ENCODE measurements at regions not wholly inside any gene's neighbourhood (a gene's known extent, or its start where the extent isn't known, plus 50 kb on each side); places are given as distances from the start of the nearest gene placed in this dataset.
A peak's percentile ranks its signal among the peaks of the same experiment; 100 is the strongest.

DNA sequence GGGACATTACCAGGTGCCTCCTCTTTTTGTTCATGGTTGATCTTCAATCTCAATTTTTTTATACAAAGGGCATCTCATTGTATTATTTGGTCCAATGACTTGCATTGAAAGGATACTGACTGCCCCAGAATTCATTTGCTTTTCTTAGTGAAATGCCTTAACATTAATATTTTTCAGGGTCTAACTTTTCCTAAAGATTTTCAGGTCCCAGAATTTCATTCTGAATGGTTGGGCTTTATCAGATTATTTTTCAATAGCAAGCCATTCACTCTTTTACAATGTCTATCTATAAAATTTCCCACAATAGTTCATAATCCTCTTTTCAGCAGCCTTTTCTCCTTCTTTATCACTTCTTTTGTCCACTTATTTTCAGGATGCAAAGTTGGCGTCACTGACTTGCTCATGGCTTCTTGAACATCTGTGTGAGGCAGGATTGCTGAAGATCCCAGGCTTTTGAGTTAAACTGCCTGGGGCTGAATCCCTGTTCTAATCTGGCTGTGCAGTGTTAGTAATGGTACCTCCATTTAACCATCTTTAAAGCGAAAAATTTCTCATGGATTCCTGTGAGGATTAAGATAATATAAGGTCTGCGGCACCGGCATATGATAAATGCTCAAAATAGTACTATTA is 131.7 kb upstream of the HDAC9 start:
- no peak for DNase-seq (ENCODE audit: low read depth)

DNA sequence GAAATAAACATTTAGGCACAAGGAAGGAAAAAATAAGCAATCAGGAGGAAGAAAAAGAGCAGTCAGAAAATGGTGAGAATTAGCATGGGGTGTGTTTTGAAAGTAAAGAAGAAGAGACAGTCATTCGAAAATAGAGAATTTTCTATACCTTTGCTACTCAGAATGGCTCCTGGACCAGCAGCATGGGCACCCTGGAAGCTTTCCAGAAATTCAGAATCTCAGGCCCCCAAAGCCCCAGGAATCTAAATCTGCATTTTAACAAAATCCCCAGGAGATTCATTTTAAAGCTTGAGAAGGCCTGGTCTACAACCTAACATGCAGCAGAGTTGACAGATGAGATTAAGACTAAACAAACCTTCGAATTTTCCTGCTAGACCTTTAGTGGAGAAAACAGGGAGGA is 131.2 kb upstream of the HDAC9 start:
- DNase-seq (ENCODE audit: low read depth) = no peak

DNA sequence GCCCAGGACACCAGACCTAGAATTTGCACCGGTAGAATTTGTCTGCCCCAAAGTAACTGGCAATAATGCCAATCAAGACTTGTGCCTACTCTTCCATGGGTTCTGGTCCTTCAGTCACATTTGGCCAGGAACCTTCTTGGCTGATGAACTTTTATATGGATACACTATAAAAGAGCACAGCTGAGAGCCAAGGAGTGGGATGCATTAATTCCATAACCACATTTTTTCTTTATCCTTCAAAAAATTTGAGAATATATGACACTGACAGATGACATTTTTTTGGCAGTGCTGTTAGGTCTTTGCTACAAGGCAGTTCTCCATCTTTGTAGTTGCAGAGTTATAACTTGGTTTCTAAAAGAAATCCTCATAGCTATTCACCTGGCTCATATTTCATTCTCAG is 129.2 kb upstream of the HDAC9 start:
- no peak for DNase-seq (ENCODE audit: low read depth)

DNA sequence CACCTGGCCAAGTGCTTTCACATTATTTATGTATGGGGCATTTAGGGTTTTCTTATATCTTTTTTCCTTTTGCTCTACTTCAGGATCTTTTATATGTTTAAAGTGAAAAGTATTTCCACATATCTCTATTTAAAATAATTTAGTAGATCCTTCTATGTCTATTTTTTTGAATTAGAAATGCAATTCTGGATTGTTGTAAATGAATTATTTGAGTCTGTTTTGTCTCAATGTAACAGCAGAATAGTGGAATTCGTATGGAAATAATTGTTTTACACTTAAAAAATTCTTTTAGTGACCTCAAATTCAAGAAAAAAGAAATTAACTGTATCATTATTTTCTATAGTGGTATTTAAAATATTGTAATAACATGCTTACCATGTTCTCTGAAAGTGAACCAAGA is 126.5 kb upstream of the HDAC9 start:
- no peak for DNase-seq (ENCODE audit: low read depth)

DNA sequence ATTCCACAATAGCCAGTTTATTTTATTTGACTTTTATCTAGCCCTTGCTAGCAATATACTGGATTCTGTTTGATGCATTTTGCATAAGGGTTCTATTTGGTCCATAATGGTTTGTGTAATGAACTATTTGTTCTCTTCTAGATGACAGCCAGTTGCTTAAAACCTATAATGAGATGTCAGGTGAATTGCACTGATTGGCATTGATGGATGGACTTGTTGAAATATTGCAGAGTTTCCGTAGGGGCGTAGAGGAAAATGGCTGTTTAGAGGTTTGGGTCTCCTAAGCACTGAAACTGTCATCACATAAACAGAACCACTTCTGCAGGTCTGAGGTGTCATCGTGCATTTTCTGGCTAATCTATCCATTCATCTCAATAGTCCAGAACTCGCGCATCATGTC is 124.9 kb upstream of the HDAC9 start:
- no peak for DNase-seq (ENCODE audit: low read depth)

DNA sequence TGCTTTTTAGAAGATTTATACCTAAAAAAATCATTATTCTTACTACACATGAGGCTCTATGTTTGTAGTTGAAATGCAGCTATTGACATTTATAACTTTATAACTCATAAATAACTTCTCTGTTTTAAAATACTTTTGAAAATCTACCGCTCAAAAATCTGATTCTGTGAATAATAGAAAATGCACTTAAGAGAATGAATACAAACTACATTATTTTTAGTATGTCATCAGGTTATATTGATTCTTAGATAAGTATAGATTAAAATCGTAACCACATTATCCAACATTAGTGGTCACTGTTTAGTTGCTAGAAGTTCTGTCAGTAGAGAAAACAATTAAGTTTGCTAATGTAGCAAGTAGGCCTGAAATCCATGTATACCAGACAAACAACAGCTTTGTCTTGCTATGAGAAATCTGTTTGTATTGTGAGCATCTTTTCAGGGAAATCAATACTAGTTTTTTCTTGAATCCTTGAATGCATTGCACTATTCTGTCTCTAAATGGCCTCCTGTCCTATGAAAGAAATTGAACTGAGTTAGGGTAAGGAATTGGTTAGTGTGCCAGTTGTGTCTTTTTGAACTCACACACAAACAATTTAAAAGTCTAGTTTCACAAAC is 116.5 kb upstream of the HDAC9 start:
- DNase-seq (ENCODE audit: low read depth) = no peak

DNA sequence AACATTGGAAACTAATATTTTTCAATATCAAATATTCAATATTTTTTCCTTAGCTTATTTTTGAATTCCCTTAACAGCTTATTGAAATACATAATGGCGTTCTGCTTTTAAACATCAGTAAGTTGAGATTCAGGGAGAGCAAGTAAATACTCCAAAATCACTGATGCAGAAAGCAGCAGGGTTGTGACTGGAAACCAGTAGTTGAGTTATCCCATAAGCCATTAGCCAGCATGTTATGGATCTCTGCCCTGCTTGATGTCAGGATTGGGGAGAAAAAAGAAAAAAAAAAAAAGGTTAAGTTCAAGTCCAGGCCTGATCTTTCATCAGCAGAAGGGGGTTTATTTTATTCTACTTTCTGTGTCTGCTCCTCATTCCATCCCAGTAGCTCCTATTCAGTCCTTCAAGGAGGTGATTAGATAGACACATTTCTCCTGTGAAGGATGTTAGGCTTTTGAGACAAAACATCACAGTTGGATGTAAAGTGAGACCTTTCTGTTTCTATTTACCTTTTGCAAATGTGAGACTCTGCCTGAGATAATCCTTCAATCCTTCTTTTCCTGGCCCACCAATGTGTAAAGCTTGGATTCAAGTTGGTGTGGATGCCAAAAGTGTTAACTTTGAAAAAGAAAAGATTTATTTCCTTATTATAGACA is 110.9 kb upstream of the HDAC9 start:
- no peak for DNase-seq (ENCODE audit: low read depth)

DNA sequence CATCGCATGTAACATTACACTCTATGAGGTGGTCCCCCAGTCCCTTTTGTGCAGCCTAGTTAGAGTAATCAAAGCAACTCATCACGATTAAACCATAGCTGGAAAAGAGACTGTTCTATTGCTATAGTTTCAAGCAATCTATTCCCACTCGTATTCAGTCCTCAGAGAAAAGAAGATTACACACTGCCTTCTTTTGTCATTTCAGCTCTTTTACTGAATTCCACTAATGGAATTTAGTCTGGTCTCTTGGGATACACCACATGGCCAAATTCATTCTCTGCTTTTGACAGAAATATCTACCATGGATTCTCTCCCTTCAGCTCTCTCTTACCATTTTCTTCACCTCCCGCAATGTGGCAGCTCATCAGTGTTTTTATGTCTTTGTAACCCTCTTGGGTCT is 108.9 kb upstream of the HDAC9 start:
- no peak for DNase-seq (ENCODE audit: low read depth)

DNA sequence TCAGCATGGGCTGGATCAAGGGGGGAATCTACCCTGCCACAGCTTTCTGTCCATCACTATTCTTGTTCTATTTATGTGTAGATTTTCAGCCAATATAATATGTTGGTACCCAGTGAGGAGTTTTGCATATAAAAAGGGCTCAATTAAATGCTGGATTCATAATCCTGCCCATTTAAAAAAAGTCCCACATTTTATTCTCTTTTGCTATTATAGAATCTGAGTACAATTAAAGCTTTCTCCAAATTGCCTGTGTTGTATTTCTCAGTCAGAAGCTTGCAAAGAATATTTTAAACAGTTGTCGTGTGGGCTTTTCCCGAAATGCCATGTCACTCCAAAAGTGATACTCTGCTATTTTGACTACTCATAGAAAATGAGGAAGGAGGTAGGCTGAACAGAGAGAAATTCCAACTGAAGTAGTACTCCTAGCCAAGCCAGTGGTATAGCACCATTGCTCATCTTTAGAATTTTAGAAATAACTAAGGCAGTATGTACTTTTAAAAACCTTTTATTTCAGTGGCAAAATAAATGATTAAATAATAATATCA is 108.3 kb upstream of the HDAC9 start:
- no peak for DNase-seq (ENCODE audit: low read depth)

DNA sequence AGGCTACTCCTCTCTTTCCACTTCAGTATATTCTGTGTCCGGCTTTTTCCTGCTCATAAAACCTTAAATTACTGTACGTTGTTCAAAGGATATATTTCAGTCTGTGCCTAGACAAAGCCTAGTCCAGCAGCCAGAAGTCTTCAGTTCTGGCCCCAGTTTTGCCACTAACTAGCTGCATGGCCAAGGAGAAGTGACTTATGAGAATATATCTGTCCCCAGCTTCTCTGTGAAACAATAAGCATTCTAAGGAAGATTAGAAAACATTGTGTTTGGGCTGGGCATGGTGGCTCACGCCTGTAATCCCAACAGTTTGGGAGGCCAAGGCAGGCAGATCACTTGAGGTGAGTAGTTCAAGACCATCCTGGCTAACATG is 105.0 kb upstream of the HDAC9 start:
- no peak for DNase-seq (ENCODE audit: low read depth)

DNA sequence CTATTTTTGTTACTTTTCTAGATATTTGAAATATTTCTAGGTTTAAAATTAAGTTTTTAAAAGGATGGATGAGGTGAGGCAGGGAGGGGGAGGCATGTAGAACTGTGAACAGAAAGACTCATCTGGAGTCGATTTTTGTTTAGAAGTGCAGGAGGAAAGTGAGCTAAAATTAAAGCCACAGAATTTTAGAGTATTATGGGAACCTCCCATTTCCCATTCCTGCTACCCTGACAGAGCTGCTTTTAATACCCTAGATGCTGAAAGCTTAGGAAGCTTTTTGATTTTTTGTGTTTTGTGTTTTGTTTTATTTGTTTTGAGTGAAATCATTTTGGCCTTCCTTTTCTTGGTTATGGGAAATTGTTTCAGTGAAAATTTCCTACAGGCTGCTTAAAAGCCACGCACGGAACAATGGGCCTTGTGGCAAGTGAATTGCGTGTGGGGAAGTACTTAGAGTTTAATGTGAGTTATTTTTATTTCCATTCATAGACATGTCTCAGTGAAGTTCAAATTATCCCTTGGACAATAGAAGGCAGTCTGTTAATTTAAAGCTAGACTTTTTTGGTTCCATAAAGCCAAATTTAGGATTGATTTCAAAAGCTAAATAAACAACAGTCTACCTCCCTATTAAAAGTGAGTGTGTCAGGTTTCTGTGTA is 102.0 kb upstream of the HDAC9 start:
- DNase-seq (ENCODE audit: low read depth) = no peak

DNA sequence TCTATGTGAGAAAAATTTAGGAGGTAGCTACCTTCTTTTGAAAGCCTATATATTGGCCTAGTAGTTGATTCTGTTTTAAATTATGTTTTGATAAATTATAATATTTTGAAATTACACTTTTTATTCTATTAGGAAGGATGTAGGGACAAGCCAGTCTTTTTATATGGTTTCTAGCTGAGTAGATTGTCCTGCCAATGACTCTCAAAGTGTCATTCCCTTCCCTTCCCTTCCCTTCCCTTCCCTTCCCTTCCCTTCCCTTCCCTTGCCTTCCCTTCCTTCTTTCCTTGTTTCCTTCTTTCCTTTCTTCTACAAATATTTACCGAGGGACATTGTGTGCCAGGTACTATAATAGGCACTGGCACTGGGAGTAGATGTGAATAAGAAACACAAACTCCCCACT is 99.7 kb upstream of the HDAC9 start:
- DNase-seq (ENCODE audit: low read depth) = no peak

DNA sequence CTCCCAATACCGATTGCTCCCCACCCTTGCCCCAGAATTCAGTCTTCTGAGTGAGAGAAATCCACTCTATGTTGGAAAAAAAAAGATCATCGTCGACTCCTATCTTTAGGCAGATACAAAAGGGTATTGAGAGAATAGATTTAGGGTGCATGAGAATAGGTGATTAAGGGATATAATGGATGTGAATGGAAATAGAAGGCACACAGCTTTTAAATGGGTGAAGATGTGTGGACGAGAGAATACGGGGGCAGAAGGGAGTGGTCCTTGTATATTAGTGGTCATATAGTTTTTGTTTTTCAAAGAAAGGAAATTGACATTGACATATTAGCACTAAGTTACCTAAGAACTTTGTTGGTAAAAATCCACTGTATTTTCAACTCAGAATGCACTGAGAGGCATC is 98.6 kb upstream of the HDAC9 start:
- DNase-seq (ENCODE audit: low read depth) = no peak

DNA sequence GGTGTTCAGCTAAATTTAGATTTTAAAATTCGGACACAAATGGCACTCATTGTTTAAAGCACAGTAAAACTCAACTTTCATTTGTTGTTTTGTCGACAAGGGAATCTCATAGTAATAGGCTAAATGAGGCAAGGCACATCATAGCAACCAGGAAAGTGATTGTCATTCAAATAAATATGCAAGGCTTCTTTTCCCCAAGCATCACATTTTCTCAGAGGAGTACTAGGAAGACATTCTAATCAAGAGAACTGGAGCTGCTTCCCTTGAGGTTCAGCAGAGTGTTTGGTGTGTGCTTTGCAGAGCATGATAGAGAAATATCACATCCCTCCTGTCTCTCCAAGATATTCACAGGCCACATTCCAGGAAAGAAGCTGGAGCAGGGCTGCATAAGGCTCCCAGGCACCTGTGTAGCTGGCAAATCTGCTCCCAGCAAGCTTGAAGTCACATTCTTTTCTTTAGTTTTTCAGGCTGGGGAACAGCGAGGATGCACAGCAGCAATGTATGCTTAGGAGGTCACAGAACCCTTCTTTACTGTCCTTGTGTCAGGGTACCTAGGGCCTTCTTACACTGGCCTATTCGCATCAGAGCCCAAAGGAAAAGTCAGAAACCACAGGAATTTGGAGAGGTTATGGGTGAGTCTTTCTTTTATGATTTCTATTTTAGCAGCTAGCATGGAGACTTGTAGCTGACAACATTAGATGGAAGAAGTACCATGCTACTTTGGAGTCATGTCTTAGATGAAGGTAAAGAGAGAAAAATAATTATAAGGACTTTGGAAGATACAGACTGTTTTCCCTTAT is 95.9 kb upstream of the HDAC9 start:
- DNase-seq (ENCODE audit: low read depth) = no peak

DNA sequence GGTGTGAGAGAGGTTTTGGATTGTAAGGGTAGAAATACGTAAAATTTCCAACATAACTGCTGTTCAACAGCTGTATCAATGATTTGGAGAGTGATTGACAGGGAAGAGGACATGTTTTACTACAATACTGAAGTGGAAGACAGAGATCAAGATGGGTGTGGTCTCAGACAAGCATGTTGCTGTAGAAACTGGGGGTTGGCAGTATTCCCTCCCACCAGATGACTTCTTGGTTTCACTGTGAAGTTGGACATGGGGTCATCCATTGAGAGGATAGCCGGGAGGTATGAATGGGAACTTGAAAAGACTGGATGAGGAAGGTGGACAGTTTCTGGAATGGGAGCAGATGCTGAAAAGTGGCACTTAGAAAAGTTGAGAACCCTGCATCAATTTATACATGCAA is 95.3 kb upstream of the HDAC9 start:
- DNase-seq (ENCODE audit: low read depth) = no peak

DNA sequence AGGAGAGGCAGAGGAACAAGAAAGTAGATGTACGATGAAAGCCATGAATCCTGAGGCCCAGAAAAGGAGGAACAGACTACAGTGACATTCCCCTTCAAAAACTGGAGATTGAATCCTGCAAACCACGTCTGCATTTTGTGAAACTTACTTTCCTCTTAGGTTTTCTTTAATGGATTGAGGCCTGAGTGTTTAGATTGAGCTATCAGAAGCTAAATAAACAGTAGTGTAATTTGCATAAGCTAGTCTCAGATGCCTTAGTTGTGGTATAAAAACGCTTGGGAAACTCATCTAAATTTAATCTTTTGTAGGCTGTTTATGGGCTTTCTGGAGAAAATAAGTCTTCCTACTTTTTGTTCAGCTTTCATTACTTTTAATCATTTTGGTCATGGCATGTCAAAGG is 94.8 kb upstream of the HDAC9 start:
- DNase-seq (ENCODE audit: low read depth) = no peak

DNA sequence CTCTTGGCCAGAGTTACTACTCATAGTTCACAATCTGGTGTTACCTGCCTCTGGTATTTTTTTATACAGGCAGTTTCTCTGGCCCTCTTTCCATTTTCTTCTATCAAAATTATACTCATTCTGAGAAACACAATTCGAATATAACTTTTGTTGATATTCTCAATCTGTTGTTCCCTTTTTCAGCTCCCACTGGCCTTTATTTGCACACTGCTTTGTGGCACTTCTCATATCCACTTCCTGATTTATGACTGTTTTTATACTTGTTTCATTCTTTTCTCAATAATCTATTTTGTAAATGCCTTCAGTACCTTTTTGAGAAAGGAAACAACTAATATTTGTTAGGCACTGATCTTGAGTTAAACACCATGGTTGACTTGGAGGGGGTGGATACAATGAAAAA is 93.8 kb upstream of the HDAC9 start:
- DNase-seq (ENCODE audit: low read depth) = no peak

DNA sequence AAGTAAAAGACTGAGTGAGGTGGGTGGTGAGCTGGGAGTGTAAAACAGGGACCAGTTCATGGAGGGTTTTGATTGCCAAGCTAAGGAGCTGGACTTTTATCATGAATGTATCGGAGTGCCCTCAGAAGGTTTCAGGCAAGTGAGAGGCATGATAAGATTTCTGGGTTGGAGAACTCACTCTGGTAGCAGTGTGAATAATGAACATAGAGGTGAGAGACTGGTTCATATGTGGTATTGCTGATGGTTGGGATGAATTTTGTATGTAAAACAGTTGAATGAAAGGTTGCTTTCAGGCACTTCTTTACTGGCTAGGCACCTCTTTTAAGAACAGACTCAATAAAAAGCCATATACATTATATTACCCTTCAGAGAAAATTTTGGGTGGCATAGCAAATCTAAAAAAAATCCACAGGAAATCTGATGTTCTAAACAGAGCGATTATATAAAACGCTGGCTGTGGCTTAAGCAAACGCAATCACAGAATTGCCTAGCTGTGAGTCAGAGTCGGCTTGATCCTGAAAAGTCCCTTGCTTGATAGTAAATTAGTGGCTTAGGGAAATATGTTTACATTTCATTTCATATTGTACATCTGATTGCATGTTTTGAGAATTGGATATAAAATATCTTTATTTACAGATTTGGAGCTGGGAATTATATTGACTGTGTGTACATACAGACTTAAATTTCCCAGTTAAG is 92.9 kb upstream of the HDAC9 start:
- DNase-seq (ENCODE audit: low read depth) = no peak

DNA sequence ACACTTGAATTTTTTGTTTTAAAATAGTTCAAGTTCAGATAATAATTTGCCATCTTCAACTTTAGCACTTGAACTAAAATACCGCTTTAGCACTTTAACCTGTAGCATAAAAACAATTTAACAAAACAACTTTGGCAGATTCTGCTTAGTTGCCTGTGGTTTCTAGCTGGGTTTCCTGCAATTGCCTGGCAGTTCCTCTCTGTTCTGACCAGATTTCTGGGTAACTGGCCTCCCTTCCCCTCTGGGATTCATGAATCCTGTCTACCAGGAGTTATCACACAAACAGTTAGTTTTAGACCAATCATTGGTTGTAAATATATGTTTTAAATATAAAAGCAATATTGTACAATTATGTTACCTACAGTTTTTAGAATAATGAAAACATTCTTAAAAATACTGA is 89.8 kb upstream of the HDAC9 start:
- no peak for DNase-seq (ENCODE audit: low read depth)

DNA sequence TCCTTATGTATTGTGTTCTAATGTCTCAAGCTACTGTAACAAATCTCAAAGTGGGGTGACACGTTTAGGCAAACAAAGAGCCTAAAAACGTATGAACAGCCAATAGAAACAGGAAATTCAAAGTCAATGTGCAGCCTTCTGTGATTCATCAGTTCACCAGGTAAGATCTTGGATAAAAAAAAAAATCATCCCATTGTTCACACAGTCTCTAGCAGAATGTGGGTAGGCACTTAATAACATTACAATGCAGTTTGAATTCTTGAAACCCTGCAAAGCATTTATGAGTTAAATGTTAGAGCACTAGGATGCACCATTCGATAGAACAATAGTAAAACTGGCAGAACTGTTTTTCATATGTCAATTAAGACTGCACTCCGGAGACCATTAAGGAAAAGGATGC is 88.2 kb upstream of the HDAC9 start:
- DNase-seq (ENCODE audit: low read depth) = no peak

DNA sequence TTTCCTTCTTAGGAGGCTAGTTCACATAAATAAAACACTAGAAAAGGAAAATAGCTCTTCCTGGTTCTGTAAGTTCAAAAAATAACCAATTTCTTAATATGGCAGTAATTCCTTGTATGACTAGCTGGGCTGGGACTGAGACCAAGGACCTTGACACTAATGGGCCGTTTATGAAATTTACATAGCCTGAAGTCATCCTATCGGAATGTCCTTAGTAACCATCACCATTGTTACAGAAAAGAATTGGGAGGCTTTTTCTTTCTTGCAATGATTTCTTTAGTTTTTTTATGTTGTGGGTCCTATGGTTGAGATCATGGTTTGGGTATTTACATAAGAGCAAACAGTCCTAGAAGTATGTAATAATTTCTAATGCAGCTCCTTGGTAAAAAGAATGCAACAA is 87.1 kb upstream of the HDAC9 start:
- peak; percentile 91 for DNase-seq (ENCODE audit: low read depth)

DNA sequence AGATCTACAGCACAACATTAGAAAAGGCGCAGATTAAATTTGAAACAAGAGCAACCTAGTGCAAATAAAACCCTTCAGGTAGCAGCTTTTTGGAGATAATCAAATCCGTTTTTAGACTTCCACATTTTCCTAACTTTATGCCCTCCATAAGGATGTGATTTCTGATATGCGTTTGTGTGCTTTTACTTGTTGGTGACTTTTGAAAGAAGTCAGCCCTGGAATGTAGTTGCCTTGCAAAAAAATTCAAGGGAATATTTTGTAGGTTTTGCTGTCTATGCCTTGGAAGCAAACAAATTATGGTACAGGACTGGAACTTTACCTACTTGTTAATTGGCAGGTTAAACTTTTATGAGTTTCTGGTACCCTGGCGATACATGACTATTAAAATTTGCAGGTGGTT is 86.7 kb upstream of the HDAC9 start:
- no peak for DNase-seq (ENCODE audit: low read depth)
